Loucy (cell line): ENCODE measurements at regions not wholly inside any gene's neighbourhood (a gene's known extent, or its start where the extent isn't known, plus 50 kb on each side); places are given as distances from the start of the nearest gene placed in this dataset.

ENCODE experiments used
- EZH2phosphoT487 ChIP-seq: fragments of 200-600 bp; IDR thresholded peaks from 2 replicates; pipeline ENCODE4 v1.6.1; 2018; ENCODE audit warnings: antibody characterized with exemption, mild to moderate bottlenecking, moderate library complexity, borderline replicate concordance
- TF ChIP-seq, protein P1 (sequence below): fragments of 200-600 bp; sonication (generic); conservative IDR thresholded peaks from 2 replicates; pipeline ENCODE4 v1.5.1; 2014; ENCODE audit warnings: mild to moderate bottlenecking, antibody characterized with exemption, low read length

DNA sequence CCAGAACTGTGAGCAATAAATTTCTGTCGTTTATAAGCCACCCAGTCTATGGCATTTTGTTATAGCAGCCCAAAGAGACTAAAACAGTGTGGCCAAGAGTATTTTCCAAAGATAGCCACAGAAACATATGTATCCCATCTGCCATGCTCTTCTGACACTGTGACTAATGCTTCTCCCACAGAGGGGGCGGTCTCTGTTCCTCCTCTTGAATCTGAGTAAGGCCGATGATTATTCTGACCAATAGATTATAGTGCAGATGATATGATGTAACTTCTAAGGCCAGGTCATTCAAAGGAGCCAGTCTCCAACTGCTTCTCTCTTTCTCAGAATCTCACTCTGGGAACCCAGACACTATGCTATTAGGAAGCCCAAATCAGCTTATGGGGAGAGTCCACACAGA lies 570.7 kb downstream of the BCOR start:
- TF ChIP-seq, protein P1, sequence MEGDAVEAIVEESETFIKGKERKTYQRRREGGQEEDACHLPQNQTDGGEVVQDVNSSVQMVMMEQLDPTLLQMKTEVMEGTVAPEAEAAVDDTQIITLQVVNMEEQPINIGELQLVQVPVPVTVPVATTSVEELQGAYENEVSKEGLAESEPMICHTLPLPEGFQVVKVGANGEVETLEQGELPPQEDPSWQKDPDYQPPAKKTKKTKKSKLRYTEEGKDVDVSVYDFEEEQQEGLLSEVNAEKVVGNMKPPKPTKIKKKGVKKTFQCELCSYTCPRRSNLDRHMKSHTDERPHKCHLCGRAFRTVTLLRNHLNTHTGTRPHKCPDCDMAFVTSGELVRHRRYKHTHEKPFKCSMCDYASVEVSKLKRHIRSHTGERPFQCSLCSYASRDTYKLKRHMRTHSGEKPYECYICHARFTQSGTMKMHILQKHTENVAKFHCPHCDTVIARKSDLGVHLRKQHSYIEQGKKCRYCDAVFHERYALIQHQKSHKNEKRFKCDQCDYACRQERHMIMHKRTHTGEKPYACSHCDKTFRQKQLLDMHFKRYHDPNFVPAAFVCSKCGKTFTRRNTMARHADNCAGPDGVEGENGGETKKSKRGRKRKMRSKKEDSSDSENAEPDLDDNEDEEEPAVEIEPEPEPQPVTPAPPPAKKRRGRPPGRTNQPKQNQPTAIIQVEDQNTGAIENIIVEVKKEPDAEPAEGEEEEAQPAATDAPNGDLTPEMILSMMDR, result no peak
- TF ChIP-seq EZH2phosphoT487, result no peak
